ENCODE measurements at regions not wholly inside any gene's neighbourhood (a gene's known extent, or its start where the extent isn't known, plus 50 kb on each side); places are given as distances from the start of the nearest gene placed in this dataset.
"Not testable (repeated sequence)": the region's sequence is repeated elsewhere in the genome, so short reads cannot be mapped to it uniquely, and the experiment has no call there.

GRCh38 chr13:83471011-83471410 is 411.3 kb downstream of the SLITRK1 start:
- no peak for DNase-seq (ENCODE audit: low read depth)

- no peak for DNase-seq (ENCODE audit: low read depth)
Measured at GRCh38 chr13:83470133-83470797, 412.0 kb downstream of the SLITRK1 start.

GRCh38 chr13:83453723-83454122 is 428.6 kb downstream of the SLITRK1 start:
- no peak for DNase-seq (ENCODE audit: low read depth)

GRCh38 chr13:83453300-83453699 is 429.0 kb downstream of the SLITRK1 start:
- no peak for DNase-seq (ENCODE audit: low read depth)

GRCh38 chr13:83452292-83452950 is 429.9 kb downstream of the SLITRK1 start:
- DNase-seq (ENCODE audit: low read depth): no peak

GRCh38 chr13:83450591-83450990 is 431.7 kb downstream of the SLITRK1 start:
- DNase-seq (ENCODE audit: low read depth): peak; percentile 40

GRCh38 chr13:83449668-83450395 is 432.4 kb downstream of the SLITRK1 start:
- peak; percentile 92 for DNase-seq (ENCODE audit: low read depth)

GRCh38 chr13:83440465-83440864 is 441.8 kb downstream of the SLITRK1 start:
- DNase-seq (ENCODE audit: low read depth): no peak

- not testable (repeated sequence) for DNase-seq (ENCODE audit: low read depth)
Measured at GRCh38 chr13:83439464-83439863, 442.8 kb downstream of the SLITRK1 start.

- DNase-seq (ENCODE audit: low read depth): no peak
Measured at GRCh38 chr13:83423861-83424260, 458.4 kb downstream of the SLITRK1 start.

GRCh38 chr13:83423381-83423780 is 458.9 kb downstream of the SLITRK1 start:
- no peak for DNase-seq (ENCODE audit: low read depth)

- peak; percentile 3 for DNase-seq (ENCODE audit: low read depth)
Measured at GRCh38 chr13:83414393-83414792, 467.9 kb downstream of the SLITRK1 start.

- DNase-seq (ENCODE audit: low read depth): no peak
Measured at GRCh38 chr13:83386609-83387008, 495.7 kb downstream of the SLITRK1 start.

GRCh38 chr13:83378908-83379307 is 503.4 kb downstream of the SLITRK1 start:
- peak; percentile 37 for DNase-seq (ENCODE audit: low read depth)

GRCh38 chr13:83377491-83377890 is 504.8 kb downstream of the SLITRK1 start:
- no peak for DNase-seq (ENCODE audit: low read depth)

GRCh38 chr13:83372786-83373185 is 509.5 kb downstream of the SLITRK1 start:
- DNase-seq (ENCODE audit: low read depth): peak; percentile 4

- no peak for DNase-seq (ENCODE audit: low read depth)
Measured at GRCh38 chr13:83365723-83366122, 516.6 kb downstream of the SLITRK1 start.

GRCh38 chr13:83355041-83355440 is 527.2 kb downstream of the SLITRK1 start:
- DNase-seq (ENCODE audit: low read depth): no peak

GRCh38 chr13:83352391-83352790 is 529.9 kb downstream of the SLITRK1 start:
- no peak for DNase-seq (ENCODE audit: low read depth)

GRCh38 chr13:83350569-83350968 is 531.7 kb downstream of the SLITRK1 start:
- DNase-seq (ENCODE audit: low read depth): peak; percentile 75

- DNase-seq (ENCODE audit: low read depth): no peak
Measured at GRCh38 chr13:83344518-83344917, 537.8 kb downstream of the SLITRK1 start.

GRCh38 chr13:83340170-83340569 is 542.1 kb downstream of the SLITRK1 start:
- DNase-seq (ENCODE audit: low read depth): no peak

Data from ELR (cell line).